ENCODE measurements at regions not wholly inside any gene's neighbourhood (a gene's known extent, or its start where the extent isn't known, plus 50 kb on each side); places are given as distances from the start of the nearest gene placed in this dataset.
"Not testable (repeated sequence)": the region's sequence is repeated elsewhere in the genome, so short reads cannot be mapped to it uniquely, and the experiment has no call there.

- DNase-seq (ENCODE audit: low read depth) = no peak
Measured at GRCh38 chr21:15472108-15473040, 257.4 kb upstream of the USP25 start.

GRCh38 chr21:15477773-15478172 lies 252.0 kb upstream of the USP25 start:
- DNase-seq (ENCODE audit: low read depth) = not testable (repeated sequence)

GRCh38 chr21:15480160-15480559 lies 249.6 kb upstream of the USP25 start:
- no peak for DNase-seq (ENCODE audit: low read depth)

- peak; percentile 80 for DNase-seq (ENCODE audit: low read depth)
Measured at GRCh38 chr21:15483138-15483780, 246.5 kb upstream of the USP25 start.

GRCh38 chr21:15486460-15487195 lies 243.2 kb upstream of the USP25 start:
- no peak for DNase-seq (ENCODE audit: low read depth)

DNA sequence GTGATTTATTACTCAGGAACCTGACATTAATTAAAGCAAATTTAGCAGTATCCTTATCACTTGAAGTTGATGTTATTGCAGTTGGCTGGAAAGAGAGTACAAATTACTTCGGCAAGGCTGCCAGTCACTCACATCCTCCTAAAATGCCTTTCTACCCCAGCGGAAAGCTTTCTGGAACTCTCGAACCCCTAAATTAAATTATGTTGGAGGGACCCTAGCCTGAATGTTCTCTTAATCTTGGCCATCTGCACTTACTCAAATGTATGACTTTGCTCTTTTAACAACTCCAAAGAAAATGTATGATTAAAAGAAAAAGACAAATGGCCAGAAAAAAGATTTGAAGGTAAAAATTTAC lies 242.6 kb upstream of the USP25 start:
- DNase-seq (ENCODE audit: low read depth) = no peak

- DNase-seq (ENCODE audit: low read depth) = no peak
Measured at GRCh38 chr21:15491100-15491499, 238.7 kb upstream of the USP25 start.

GRCh38 chr21:15493646-15494045 lies 236.1 kb upstream of the USP25 start:
- DNase-seq (ENCODE audit: low read depth) = no peak

- no peak for DNase-seq (ENCODE audit: low read depth)
Measured at GRCh38 chr21:15494481-15494880, 235.3 kb upstream of the USP25 start.

- DNase-seq (ENCODE audit: low read depth) = no peak
Measured at GRCh38 chr21:15495965-15496364, 233.8 kb upstream of the USP25 start.

DNA sequence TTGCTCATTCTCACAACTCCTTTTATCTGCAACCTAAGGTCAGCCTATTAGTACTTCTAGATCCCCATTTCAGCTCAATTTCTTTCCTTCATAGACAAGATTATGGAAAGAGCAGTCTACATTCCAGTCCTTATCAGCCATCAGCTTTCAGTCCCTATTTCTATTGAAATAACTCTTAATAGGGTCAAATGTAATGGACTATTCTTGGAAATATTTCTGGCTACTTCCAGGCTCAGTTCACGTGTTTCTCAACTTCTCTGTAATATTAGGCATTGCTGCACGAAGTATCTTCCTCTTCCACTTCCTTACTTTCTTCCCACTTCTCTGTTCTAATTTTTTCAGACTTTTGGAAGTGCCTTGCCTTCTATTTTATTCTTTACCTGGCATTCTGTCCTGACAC lies 232.9 kb upstream of the USP25 start:
- DNase-seq (ENCODE audit: low read depth) = no peak

DNA sequence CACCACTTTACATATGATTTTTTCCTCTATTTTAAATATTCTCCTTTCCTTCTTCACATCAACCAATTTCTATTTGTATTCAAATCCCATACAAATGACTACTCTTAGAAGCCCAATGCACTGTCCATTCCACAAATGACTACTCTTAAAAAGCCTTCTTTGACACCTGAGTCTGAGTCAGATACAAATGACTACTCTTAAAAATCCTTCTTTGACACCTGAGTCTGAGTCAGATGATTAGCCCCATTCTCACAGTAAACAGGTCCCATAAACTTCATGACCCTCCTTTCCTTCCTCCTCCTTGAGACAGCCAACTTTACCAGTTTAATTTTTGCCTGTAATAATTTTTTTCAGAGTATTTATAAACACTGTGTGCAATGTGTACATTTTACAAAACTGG lies 231.3 kb upstream of the USP25 start:
- no peak for DNase-seq (ENCODE audit: low read depth)

- no peak for DNase-seq (ENCODE audit: low read depth)
Measured at GRCh38 chr21:15506086-15506485, 223.7 kb upstream of the USP25 start.

DNA sequence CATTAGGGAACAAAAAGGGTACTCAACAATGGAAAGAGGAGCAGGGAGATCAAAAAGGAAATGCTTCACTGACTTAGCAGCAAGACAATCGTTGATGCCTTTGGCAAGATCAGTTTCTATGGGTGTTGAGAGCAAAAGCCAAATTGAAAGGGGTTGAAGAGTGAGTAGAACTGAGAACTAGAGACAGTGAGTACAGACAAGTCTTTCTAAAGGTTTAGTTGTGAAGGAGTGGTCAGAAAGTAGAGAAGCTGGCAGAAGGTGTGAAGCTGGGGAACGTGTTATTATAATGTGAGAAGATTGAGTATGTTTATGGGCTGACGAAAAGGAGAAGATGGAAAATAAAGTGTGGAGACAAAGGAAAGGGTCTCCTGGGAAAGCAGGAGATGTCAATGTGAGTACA lies 221.2 kb upstream of the USP25 start:
- no peak for DNase-seq (ENCODE audit: low read depth)

- DNase-seq (ENCODE audit: low read depth) = no peak
Measured at GRCh38 chr21:15514073-15514946, 215.5 kb upstream of the USP25 start.

DNA sequence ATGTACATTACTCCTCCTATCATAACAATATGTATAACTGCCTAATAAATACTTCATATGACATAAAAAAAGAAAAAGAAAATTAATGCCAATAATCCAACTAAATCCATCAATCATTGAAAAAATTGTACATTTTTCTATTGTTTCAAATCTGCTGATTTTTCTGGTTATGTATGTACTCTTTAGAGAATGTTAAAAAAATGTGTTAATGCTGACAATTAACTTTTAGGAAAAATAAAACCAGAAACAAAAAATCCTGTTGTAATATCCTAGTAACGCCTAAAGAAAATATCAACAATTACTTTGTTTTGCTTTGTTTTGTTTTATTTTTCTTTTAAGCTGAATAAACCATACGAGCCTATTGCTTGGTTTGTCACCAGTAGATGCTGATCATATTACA lies 213.9 kb upstream of the USP25 start:
- DNase-seq (ENCODE audit: low read depth) = no peak

DNA sequence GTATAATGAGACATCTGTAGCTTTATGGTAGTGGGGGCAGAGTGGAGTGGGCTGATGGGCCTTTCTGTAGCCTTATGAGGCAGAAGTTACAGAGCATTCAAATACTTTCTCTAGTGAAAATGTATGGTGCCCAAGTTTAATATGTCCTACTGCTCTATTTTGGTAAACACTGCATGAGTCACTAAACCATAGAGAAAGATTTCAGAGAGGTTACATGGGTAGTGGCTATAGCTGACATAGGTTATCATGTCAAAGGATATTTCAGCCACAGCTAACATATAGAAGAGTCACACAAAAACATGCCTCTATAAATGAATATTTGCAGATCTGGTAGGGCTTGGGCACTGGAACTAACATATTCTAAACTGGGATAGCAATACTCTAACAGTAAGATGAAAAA lies 212.4 kb upstream of the USP25 start:
- DNase-seq (ENCODE audit: low read depth) = no peak

DNA sequence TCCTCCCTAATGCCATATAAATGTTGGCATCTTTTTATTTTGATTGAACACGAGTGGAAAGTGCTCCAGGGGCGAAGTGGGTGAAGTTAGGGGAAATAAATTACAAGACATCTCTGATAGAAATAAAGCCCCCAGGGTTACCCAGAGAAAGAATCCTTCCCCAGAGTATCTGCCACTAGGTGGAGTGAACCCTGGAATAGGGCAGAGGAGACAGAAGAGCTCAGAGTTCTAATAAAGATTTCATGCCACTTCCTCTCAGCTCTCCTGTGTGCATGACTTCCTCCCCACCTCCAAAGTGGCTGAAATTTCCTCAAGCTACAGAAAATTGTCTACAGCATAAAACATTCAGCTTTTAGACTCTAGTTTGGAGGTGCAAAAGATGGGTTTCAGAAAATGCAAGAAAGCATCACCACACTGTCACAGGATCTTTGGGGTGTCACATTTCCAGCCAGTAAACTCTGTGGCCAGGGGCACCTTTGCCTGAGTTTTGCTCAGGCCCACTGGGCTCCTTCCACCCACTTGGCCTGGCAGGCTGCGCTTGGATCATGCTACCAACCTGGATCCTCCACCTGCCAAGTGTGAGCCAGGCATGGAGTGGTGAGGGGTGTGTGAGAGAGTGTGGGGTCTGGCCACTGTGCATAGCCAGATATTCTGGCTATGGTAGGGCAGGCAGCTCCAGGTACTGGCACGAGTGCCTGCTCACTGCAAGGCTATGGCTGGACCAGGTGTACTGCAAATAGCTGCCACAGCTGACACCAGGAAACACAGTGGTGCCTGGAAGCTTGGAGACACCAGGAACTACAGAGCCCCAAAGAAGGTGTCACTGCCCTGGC lies 208.8 kb upstream of the USP25 start:
- no peak for DNase-seq (ENCODE audit: low read depth)

- DNase-seq (ENCODE audit: low read depth) = no peak
Measured at GRCh38 chr21:15521644-15522001, 208.2 kb upstream of the USP25 start.

DNA sequence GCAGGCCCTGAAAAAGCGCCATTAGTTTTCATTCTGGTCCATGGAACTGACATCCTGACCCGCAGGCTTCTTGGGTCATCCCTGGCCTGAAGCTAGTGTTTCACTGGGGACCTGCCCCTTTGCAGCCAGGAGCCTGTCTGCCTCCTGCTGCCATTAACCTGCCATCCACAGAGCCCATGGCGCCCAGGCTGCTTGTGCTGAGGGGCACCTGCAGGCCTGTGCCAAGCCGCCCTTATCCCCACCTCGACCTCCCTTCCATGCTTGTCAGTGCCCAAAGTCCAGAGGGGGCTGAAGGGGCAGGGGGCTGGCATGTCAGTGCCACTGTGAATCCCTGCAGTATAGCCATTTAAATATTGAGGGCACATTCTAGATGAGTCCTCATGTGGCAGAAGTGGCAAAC lies 207.6 kb upstream of the USP25 start:
- DNase-seq (ENCODE audit: low read depth) = no peak

DNA sequence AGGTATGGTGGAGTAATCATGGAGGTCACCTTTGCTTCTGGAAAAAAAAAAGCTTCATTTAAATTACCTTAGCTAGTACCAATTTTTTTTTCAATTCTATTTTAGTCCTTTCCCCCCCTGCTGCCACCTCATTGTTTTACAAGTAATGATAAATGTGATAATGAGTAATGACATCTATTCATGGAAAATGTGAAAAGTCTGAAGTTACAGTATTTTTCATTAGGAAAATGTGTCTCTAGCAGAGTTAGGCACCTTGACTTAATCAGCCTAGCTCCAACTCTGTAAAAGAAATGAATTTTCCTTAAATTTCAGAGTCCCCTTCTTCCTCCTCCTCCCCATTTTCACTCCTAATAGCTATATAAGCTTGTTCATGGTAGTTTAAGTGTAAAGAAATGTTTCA lies 204.9 kb upstream of the USP25 start:
- DNase-seq (ENCODE audit: low read depth) = no peak
